ENCODE measurements at regions not wholly inside any gene's neighbourhood (a gene's known extent, or its start where the extent isn't known, plus 50 kb on each side); places are given as distances from the start of the nearest gene placed in this dataset.
"Not testable (repeated sequence)": the region's sequence is repeated elsewhere in the genome, so short reads cannot be mapped to it uniquely, and the experiment has no call there.

- Mint-ChIP-seq H3K4me1 (ENCODE audit: low read depth) (no peaks in the 10 kb centered on the region), H3K27me3 (peaks cover 8% of the 10 kb centered on the region), H3K27ac (no peak overlapping the region), H3K9me3 (no peaks in the 10 kb centered on the region), H3K36me3 (no peaks in the 10 kb centered on the region), H3K4me3 (no peak overlapping the region)
- intact Hi-C loops (cut with micrococcal nuclease) = no loop called here
- POLR2A ChIA-PET = no interaction called here
- CTCF ChIA-PET = no interaction called here
- DNase-seq = no peak
Observed at GRCh38 chr14:58918066-58918738, 270.3 kb upstream of the DAAM1 start.

DNA sequence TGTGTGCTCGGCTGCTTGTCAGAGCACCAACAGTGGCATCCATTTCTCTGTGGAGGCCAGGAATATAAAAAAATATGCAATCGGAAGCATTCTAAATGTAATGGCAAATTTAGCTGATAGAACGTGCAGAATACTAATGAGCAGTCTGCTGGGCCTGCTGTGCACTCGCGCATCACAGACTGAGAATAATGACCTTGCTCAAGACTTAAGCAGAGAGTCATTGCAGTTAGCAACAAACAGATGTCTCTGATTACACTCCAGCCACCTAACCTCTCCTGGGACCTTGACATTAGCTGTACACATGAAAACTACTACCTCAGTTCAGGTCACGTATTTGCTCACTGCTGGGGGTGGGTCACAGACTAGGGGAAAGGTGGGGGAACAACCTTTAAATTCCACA lies 269.2 kb upstream of the DAAM1 start:
- CTCF ChIA-PET = no interaction called here
- H3K4me1 Mint-ChIP-seq (ENCODE audit: low read depth) = no peaks in the 10 kb centered on the region
- POLR2A ChIA-PET = no interaction called here
- H3K27me3 Mint-ChIP-seq = peaks cover 8% of the 10 kb centered on the region
- no peaks in the 10 kb centered on the region for H3K9me3 Mint-ChIP-seq
- no peak overlapping the region for H3K27ac Mint-ChIP-seq
- intact Hi-C loops (cut with micrococcal nuclease) = no loop called here
- DNase-seq = no peak
- no peaks in the 10 kb centered on the region for H3K36me3 Mint-ChIP-seq
- H3K4me3 Mint-ChIP-seq = no peak overlapping the region

DNA sequence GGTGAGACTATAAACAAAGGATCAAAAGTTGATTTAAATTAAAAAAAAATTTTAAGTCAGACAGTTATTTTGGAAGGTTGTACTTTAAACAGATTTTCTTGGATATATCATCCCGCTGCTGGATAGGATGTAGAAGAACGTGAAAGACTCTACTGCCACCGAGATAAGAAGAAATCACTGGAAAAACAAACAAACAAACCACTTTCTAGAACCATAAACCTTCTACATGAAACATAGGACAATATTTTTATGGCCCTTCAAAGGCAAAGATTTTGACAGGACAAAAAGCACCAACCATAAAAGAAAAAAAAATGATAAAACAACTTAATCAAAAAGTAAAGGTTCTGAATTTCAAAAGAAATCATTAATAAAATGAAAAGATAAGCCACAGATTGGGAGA lies 268.2 kb upstream of the DAAM1 start:
- Mint-ChIP-seq H3K27ac (no peak overlapping the region), H3K27me3 (peaks cover 8% of the 10 kb centered on the region), H3K9me3 (no peaks in the 10 kb centered on the region), H3K36me3 (no peaks in the 10 kb centered on the region), H3K4me1 (ENCODE audit: low read depth) (no peaks in the 10 kb centered on the region), H3K4me3 (no peak overlapping the region)
- intact Hi-C loops (cut with micrococcal nuclease) = no loop called here
- ChIA-PET CTCF (no interaction called here), POLR2A (no interaction called here)
- no peak for DNase-seq

DNA sequence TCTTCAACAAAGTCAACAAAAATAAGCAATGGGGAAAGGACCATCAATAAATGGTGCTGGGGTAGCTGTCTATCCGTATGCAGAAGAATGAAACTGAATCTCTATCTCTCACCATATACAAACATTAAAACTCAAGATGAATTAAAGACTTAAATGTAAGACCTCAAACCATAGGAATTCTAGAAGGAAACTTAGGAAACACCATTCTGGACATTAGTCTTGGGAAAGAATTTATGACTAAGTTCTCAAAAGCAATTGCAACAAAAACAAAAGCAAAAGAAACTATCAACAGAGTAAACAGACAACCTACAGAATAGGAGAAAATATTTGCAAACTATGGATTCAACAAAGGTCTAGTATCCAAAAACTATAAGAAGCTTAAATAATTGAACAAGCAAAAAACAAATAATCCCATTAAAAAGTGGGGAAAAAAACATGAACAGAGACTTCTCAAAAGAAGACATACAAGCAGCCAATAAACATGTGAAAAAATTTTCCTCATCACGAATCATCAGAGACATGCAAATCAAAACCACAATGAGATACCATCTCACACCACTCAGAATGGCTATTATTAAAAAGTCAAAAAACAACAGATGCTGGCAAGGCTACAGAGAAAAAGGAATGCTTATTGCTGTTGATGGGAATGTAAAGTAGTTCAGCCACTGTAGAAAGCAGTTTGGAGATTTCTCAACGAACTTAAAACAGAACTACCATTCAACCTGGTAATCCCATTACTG lies 266.1 kb upstream of the DAAM1 start:
- CTCF ChIA-PET = not testable (repeated sequence)

DNA sequence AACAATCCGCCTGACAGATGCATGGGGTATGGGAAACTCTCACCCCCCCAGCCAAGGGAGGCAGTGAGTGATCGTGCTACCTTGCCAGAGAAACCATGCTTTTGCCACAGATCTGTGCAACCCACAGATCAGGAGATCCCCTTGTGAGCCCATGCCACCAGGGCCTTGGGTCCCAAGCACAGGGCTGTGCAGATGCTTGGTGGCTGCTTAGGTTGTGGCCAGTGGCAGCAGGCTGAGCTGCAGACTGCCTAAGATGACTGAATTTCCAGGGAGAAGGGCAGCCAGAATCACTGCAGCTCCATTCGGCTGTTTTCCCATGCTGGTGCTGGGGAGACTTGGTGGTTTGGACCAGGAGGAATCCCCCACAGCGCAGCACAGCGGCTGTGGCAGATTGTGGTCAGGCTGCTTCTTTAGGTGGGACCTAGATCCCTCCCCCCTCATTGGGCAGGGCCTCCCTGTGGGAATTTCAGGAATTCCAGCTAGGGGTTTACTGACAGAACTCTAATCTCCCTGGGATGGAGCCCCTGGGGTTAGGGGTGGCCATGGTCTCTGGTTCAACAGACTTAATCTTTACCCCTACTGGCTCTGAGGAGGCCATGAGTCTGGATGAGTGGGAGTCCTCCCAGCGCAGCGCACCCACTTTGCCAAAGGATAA lies 264.6 kb upstream of the DAAM1 start:
- H3K9me3 Mint-ChIP-seq = no peaks in the 10 kb centered on the region
- intact Hi-C loops (cut with micrococcal nuclease) = no loop called here
- no peak for DNase-seq
- POLR2A ChIA-PET = no interaction called here
- no peaks in the 10 kb centered on the region for H3K4me1 Mint-ChIP-seq (ENCODE audit: low read depth)
- no peaks in the 10 kb centered on the region for H3K36me3 Mint-ChIP-seq
- CTCF ChIA-PET = no interaction called here
- no peak overlapping the region for H3K4me3 Mint-ChIP-seq
- H3K27ac Mint-ChIP-seq = no peak overlapping the region
- H3K27me3 Mint-ChIP-seq = peaks cover 5% of the 10 kb centered on the region

More for the DNA sequence above, 266.1 kb upstream of the DAAM1 start:
- H3K9me3 Mint-ChIP-seq; H3K4me1 Mint-ChIP-seq (ENCODE audit: low read depth); DNase-seq; intact Hi-C loops (cut with micrococcal nuclease); H3K27ac Mint-ChIP-seq; H3K27me3 Mint-ChIP-seq; H3K36me3 Mint-ChIP-seq; H3K4me3 Mint-ChIP-seq; POLR2A ChIA-PET: not testable (repeated sequence)

DNA sequence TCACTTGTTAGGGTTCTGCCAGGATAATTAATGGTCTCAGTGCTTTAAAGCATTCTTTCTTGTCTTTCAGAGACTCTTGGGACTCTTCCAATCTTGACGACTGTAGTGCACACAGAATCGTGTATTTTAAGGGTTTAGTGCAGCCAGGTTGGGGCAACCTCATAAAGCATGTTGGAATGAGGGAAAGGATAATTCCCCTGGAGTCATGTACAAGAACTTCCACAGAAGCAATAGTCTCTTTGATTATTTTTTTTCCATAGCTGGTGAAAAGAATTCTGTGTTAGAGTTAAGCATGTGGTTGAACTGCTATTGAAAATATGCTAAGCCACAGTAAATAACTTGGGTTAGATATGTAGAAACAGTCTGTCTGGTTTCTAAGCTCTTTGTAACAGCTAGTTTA lies 246.8 kb upstream of the DAAM1 start:
- Mint-ChIP-seq H3K4me3 (no peak overlapping the region), H3K36me3 (no peaks in the 10 kb centered on the region), H3K9me3 (peaks cover 7% of the 10 kb centered on the region), H3K4me1 (ENCODE audit: low read depth) (no peaks in the 10 kb centered on the region), H3K27ac (no peak overlapping the region), H3K27me3 (peaks cover 2% of the 10 kb centered on the region)
- intact Hi-C loops (cut with micrococcal nuclease) = no loop called here
- CTCF ChIA-PET = no interaction called here
- POLR2A ChIA-PET = no interaction called here
- no peak for DNase-seq

DNA sequence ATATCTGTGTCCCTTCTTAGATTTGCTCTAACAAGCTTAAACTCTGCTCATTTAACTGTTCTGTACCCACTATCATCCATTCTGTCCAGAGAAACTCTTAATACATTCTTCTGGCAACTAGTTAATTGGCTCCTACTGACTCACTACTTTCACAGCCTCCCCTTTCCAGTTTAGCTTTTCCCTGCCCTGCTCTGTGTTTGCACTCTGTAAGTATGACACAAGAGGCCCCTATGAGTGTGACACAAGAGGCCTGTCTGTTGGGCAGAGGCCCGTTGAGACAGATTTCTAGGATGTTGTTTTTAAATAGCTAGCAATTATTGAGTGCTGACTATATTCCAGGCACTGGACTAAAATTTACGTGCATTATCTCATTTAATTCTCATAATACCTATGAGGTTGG lies 246.0 kb upstream of the DAAM1 start:
- ChIA-PET POLR2A (no interaction called here), CTCF (no interaction called here)
- H3K36me3 Mint-ChIP-seq = no peaks in the 10 kb centered on the region
- DNase-seq = no peak
- H3K27me3 Mint-ChIP-seq = peaks cover 2% of the 10 kb centered on the region
- H3K9me3 Mint-ChIP-seq = no peaks in the 10 kb centered on the region
- no peaks in the 10 kb centered on the region for H3K4me1 Mint-ChIP-seq (ENCODE audit: low read depth)
- no peak overlapping the region for H3K4me3 Mint-ChIP-seq
- intact Hi-C loops (cut with micrococcal nuclease) = no loop called here
- H3K27ac Mint-ChIP-seq = no peak overlapping the region

DNA sequence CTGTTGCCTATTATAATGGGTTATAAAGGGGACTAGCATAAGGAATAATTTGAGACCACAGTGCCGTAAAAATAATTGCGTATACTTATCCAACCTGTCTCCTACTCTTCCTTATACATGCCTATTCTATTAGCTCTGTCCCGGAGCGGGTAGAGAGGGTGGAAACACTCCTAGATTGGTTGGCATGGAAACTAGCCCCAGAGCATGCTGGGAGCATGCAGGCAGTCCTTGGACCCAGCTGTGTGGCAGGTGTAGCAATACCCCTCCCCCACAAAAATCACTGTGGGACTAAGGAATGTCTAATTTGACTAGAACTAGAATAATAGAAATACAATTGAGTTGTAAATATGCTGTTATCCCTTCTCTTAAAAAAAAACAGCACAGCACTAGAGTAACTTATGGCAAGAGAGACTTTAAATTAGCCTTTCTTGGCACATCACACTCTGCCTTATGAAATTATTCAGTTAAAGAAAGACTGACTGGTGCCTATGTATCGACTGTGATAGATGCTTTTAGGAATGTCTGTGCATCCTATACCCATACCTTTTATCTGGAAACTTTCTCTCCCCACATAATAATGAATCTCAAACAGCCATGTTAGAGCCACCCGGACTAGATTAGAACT lies 244.0 kb upstream of the DAAM1 start:
- Mint-ChIP-seq H3K27ac (no peak overlapping the region), H3K36me3 (no peaks in the 10 kb centered on the region), H3K4me1 (ENCODE audit: low read depth) (no peaks in the 10 kb centered on the region), H3K9me3 (no peaks in the 10 kb centered on the region), H3K27me3 (peaks cover 2% of the 10 kb centered on the region), H3K4me3 (no peak overlapping the region)
- ChIA-PET CTCF (no interaction called here), POLR2A (no interaction called here)
- intact Hi-C loops (cut with micrococcal nuclease) = no loop called here
- DNase-seq = no peak

- no peaks in the 10 kb centered on the region for H3K9me3 Mint-ChIP-seq
- no peaks in the 10 kb centered on the region for H3K27me3 Mint-ChIP-seq
- no peaks in the 10 kb centered on the region for H3K36me3 Mint-ChIP-seq
- no peak overlapping the region for H3K4me3 Mint-ChIP-seq
- DNase-seq = no peak
- H3K27ac Mint-ChIP-seq = no peak overlapping the region
- CTCF ChIA-PET = no interaction called here
- intact Hi-C loops (cut with micrococcal nuclease) = no loop called here
- POLR2A ChIA-PET = no interaction called here
- no peaks in the 10 kb centered on the region for H3K4me1 Mint-ChIP-seq (ENCODE audit: low read depth)
Observed at GRCh38 chr14:58944968-58945356, 243.5 kb upstream of the DAAM1 start.

GRCh38 chr14:58946431-58946830 lies 242.0 kb upstream of the DAAM1 start:
- Mint-ChIP-seq H3K9me3 (no peaks in the 10 kb centered on the region), H3K36me3 (no peaks in the 10 kb centered on the region), H3K4me3 (no peak overlapping the region), H3K4me1 (ENCODE audit: low read depth) (no peaks in the 10 kb centered on the region), H3K27ac (no peak overlapping the region), H3K27me3 (peaks cover 3% of the 10 kb centered on the region)
- CTCF ChIA-PET = no interaction called here
- DNase-seq = no peak
- intact Hi-C loops (cut with micrococcal nuclease) = no loop called here
- POLR2A ChIA-PET = no interaction called here

DNA sequence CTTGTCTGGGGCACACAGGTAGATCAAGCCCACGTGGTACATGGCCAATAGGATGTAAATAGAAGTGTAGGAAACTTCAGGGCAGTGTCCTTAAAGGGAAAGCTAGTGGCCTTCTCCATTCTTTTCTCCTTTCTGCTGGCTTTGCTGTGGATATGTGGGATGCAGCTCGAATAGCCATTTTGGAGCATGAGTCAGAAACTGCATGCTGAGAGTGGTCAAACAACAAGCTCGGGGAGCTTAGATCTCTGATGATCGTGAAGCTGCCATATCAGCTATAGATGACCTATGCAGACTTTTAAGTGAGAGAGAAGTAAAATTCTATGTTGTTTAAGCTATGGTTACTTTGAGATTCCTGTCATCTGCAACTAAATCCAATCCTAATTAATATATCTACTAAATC lies 241.3 kb upstream of the DAAM1 start:
- no peaks in the 10 kb centered on the region for H3K4me1 Mint-ChIP-seq (ENCODE audit: low read depth)
- H3K4me3 Mint-ChIP-seq = no peak overlapping the region
- DNase-seq = no peak
- intact Hi-C loops (cut with micrococcal nuclease) = no loop called here
- no peak overlapping the region for H3K27ac Mint-ChIP-seq
- no peaks in the 10 kb centered on the region for H3K36me3 Mint-ChIP-seq
- H3K9me3 Mint-ChIP-seq = no peaks in the 10 kb centered on the region
- ChIA-PET CTCF (no interaction called here), POLR2A (no interaction called here)
- peaks cover 3% of the 10 kb centered on the region for H3K27me3 Mint-ChIP-seq

DNA sequence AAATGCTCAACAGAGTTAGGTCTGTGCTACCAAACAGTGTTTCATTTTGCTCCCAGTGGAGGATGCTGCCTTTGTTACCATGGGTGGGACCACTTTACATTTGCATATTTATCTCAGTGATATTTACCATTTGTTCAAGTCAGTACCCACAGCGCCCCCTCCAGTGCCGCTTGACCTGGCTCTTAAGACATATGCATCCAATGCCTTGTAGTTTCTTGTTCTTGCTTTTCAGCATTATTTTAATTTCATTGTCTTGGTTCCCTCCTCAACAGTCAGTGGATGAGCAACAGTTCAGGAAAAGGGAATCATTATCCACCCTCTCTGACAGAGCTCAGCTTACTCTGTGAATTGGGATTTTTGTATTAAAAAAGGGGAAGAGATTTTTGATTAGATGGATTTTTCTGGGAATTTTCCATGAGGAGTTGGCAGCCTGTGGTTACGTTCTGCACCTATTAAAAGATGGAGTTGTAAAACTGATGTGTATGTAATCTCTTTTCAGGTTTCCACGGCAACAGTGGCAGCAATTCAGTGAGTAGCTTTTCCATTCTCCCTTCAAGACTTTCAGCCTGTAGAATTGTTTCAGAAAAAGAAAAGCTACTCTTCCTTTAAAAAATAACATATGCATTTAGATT lies 240.5 kb upstream of the DAAM1 start:
- Mint-ChIP-seq H3K27me3 (peaks cover 3% of the 10 kb centered on the region), H3K4me1 (ENCODE audit: low read depth) (no peaks in the 10 kb centered on the region), H3K27ac (no peak overlapping the region), H3K36me3 (no peaks in the 10 kb centered on the region), H3K9me3 (no peaks in the 10 kb centered on the region), H3K4me3 (no peak overlapping the region)
- no peak for DNase-seq
- CTCF ChIA-PET = no interaction called here
- POLR2A ChIA-PET = no interaction called here
- intact Hi-C loops (cut with micrococcal nuclease) = no loop called here
